ENCODE measurements at regions not wholly inside any gene's neighbourhood (a gene's known extent, or its start where the extent isn't known, plus 50 kb on each side); places are given as distances from the start of the nearest gene placed in this dataset.

GRCh38 chr1:172912765-172913260, 137.9 kb downstream of the TNFSF18 start:
- TF ChIP-seq, protein P1, sequence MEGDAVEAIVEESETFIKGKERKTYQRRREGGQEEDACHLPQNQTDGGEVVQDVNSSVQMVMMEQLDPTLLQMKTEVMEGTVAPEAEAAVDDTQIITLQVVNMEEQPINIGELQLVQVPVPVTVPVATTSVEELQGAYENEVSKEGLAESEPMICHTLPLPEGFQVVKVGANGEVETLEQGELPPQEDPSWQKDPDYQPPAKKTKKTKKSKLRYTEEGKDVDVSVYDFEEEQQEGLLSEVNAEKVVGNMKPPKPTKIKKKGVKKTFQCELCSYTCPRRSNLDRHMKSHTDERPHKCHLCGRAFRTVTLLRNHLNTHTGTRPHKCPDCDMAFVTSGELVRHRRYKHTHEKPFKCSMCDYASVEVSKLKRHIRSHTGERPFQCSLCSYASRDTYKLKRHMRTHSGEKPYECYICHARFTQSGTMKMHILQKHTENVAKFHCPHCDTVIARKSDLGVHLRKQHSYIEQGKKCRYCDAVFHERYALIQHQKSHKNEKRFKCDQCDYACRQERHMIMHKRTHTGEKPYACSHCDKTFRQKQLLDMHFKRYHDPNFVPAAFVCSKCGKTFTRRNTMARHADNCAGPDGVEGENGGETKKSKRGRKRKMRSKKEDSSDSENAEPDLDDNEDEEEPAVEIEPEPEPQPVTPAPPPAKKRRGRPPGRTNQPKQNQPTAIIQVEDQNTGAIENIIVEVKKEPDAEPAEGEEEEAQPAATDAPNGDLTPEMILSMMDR (IDR thresholded peaks at IDR 0.05) = no peak
- no peak for TF ChIP-seq POLR2A (IDR thresholded peaks at IDR 0.05)
